NCI-H82 treated with DMSO at 0.1 percent for 48 hours (cell line): ENCODE measurements at regions not wholly inside any gene's neighbourhood (a gene's known extent, or its start where the extent isn't known, plus 50 kb on each side); places are given as distances from the start of the nearest gene placed in this dataset.
A peak's percentile ranks its signal among the peaks of the same experiment; 100 is the strongest.

Experiments used
- DNase-seq: peaks from one replicate; lab custom pipeline; 2025; ENCODE audit not compliant: unreplicated experiment; lab: John Stamatoyannopoulos, UW

DNA sequence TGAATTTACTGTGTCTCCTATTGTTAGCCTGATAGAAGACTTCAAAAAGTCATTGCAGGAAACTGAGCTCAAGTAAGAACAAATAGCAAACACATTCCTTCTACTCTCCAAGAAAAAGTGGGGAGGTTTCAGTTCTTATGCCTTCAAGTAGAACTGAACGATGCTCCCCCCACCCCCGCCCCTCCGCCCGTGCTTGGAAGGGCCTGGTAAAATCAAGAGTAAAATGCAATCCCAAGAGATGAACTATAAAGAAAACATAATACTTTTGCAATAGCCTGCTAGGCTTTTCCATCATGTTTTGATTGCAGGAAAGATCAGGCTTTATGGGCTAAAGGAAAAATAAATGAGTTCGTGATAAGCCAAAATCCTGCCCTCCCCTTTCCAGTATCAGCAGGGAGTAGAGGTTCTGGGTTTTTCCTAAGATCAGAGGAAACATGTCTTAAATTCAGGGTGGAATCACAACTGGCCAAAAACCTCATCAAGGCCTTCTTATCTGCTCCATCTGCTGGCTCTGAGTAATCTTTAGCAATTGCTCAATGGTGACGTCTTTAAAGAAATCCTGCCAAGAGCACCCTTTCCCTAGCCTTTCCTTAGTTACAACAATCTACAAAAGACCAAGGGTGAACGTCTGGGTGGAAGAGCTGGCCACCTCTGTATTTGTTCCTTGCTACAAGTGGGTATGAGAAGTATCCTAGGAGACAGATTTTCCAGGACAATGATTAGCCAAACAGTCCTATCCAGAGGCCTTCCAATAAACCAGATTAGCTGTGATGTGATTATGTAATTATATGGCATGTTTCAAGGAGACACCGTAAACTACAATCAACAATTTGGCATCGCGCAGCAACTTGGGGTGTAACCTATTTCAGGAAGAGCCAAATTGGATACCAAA is 66.3 kb upstream of the FAM9C start:
- peak; percentile 74 for DNase-seq

GRCh38 chrX:13109817-13110216 is 65.4 kb upstream of the FAM9C start:
- DNase-seq = no peak

DNA sequence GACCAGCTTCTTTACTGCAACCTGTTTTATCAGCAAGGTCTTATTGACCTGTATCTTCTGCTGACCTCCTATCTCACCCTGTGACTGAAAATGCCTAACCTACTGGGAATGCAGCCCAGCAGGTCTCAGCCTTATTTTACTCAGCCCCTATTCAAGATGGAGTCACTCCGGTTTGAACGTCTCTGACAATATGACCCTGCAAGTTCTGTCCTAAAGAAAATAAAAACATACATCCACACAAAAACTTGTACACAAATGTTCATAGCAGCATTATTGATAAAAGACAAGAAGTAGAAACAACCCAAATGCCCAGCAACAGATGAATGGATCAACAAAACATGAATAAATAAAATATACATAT is 59.5 kb upstream of the FAM9C start:
- DNase-seq = no peak

- DNase-seq = no peak
Observed at GRCh38 chrX:13103188-13103913, 58.9 kb upstream of the FAM9C start.

DNA sequence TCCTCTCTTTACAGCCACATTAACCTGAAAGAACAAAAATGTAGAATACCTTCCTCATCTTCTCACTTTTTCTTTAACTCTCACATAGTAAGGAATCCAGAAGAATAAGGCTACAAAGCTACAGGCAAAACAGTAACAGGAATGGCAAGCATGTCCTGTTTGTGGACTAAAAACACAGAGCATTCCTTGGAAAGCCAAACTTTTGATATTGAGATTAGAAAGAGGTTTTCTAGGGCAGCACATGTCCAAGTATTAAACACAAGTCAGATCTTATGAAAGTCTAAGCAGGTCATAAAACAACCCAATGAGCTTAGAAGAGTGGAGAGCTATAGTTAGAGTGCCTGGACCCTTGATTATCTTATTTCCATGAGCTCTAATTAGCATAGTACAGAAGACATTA is 58.2 kb upstream of the FAM9C start:
- no peak for DNase-seq

DNA sequence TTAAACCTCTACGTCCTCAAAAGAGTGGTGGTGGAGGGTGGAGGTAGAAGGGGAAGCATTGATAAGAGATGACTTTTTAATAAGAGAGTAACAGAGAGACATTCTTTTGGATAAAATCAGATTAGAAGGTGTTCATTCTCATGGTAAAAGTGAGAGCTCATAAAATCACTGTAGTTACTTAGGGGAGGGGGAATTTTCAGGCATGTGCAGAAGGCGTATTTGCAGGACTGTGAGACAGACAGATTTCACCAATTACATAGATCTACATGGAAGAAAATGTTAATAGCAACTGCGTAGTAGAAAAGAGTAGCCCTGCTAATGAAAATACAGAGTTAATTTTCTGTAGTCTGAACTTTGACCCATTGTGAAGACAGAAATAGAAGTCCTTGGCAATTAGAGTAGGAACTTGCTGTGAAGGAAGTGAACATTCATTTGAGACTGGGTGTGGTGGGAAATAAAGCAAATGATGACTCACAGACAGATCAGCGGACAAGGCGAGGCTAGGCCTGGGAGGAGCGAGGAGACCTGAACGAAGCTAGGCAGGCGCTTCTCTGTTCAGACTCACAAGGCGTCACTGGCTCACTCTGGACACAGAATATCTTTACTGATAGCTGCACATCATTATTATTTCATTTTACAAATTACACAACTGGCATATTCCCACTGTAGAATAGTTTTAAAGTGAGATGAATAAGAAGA is 57.2 kb upstream of the FAM9C start:
- DNase-seq = no peak

GRCh38 chrX:13099121-13099520 is 54.7 kb upstream of the FAM9C start:
- no peak for DNase-seq

DNA sequence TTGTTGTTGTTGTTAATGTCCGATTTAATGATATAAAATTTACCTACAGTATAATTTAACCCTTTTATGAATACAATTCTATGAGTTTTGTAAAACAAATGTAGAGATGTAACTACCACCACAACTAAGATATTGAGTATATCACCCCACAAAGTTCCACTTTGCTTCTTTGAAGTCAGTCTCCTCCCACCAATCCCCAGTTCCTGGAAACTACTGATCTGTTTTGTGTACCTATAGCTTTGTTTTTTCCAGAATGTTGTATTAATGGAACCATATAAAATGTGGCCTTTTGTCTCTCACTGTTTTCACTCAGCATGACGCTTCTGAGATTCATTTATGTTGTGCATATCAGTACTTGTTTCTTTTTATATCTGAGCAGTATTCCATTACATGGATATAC is 52.3 kb upstream of the FAM9C start:
- DNase-seq = no peak

DNA sequence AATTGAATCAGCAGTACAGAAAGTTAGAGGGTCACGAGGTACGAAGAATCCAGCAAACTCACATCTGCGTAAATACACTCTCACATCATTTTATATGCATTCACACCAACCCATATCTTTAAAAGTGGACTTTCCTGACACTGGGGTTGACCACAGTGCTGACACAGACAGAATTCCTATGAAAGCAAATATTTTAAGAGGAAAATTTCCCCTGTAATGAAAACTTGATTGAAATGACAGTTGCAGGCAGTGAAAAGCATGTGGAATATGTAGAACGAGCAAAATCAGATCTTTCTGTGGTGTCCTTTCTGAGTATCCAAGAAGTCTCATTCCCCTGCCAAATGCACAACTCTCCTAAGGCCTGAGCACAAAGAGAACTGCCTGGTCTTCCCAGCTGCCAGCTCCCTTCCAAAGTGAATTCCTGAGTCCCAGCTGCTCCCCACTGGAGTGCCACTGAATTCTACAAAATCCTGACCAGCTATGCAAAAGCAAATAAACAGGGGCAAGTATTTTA is 50.5 kb upstream of the FAM9C start:
- DNase-seq = no peak

GRCh38 chrX:13094374-13094773 is 50.0 kb upstream of the FAM9C start:
- no peak for DNase-seq
